NT2/D1 (cell line): ENCODE measurements at regions not wholly inside any gene's neighbourhood (a gene's known extent, or its start where the extent isn't known, plus 50 kb on each side); places are given as distances from the start of the nearest gene placed in this dataset.

Experiments used
- YY1 ChIP-seq: IDR thresholded peaks from 2 replicates; pipeline ENCODE4 v1.6.1; 2011; ENCODE audit not compliant: insufficient read length, insufficient read depth
- ZNF274 ChIP-seq: IDR thresholded peaks from 2 replicates; pipeline ENCODE4 v1.6.1; 2011; ENCODE audit warnings: mild to moderate bottlenecking, low read depth, low read length

- TF ChIP-seq ZNF274 (no peak), YY1 (no peak)
These were observed 402.0 kb upstream of the SLC35B3 start for GRCh38 chr6:8837343-8837742.
